ENCODE measurements at regions not wholly inside any gene's neighbourhood (a gene's known extent, or its start where the extent isn't known, plus 50 kb on each side); places are given as distances from the start of the nearest gene placed in this dataset.

GRCh38 chr3:81989274-81989673 lies 227.8 kb upstream of the GBE1 start:
- TF ChIP-seq EZH2phosphoT487 (IDR thresholded peaks at IDR 0.05; ENCODE audit: insufficient read depth, low read depth) (no peak), EZH2 (IDR thresholded peaks at IDR 0.05; ENCODE audit: insufficient read depth, poor library complexity, severe bottlenecking) (no peak)
